H9 (cell line): ENCODE measurements at regions not wholly inside any gene's neighbourhood (a gene's known extent, or its start where the extent isn't known, plus 50 kb on each side); places are given as distances from the start of the nearest gene placed in this dataset.

ENCODE experiments used
- DNase-seq: peaks from one replicate; pipeline ENCODE4 v3.0.0-alpha.2; 2017
- H2AFZ ChIP-seq: one replicate; pipeline ENCODE4 v1.6.1; 2013; ENCODE audit warnings: mild to moderate bottlenecking, low read length, control low read depth, moderate library complexity
- H2AK5ac ChIP-seq: 2 replicates; pipeline ENCODE4 v1.6.1; 2013; ENCODE audit warnings: low read length, control low read depth, mixed read lengths; ENCODE audit not compliant: insufficient read length
- H2BK120ac ChIP-seq: one replicate; pipeline ENCODE4 v1.6.1; 2013; ENCODE audit warnings: low read depth, mild to moderate bottlenecking, low read length, control low read depth, inconsistent platforms; ENCODE audit not compliant: poor library complexity, severe bottlenecking
- H2BK12ac ChIP-seq: 2 replicates; pipeline ENCODE4 v1.6.1; 2013; ENCODE audit warnings: low read length, control low read depth, mixed read lengths, low read depth; ENCODE audit not compliant: insufficient read length
- H2BK15ac ChIP-seq: 2 replicates; pipeline ENCODE4 v1.6.1; 2013; ENCODE audit warnings: low read depth, low read length, control low read depth
- H2BK20ac ChIP-seq: one replicate; pipeline ENCODE4 v1.6.1; 2013; ENCODE audit warnings: low read depth, mild to moderate bottlenecking, low read length, control low read depth, inconsistent platforms; ENCODE audit not compliant: poor library complexity, severe bottlenecking
- H2BK5ac ChIP-seq: 2 replicates; pipeline ENCODE4 v1.6.1; 2013; ENCODE audit warnings: low read length, control low read depth, mixed read lengths; ENCODE audit not compliant: insufficient read length
- H3K14ac ChIP-seq: 2 replicates; pipeline ENCODE4 v1.6.1; 2013; ENCODE audit warnings: low read length, control low read depth; ENCODE audit not compliant: insufficient read depth
- H3K18ac ChIP-seq: 2 replicates; pipeline ENCODE4 v1.6.1; 2013; ENCODE audit warnings: low read depth, mild to moderate bottlenecking, mixed read lengths, low read length, control low read depth; ENCODE audit not compliant: insufficient read length
- H3K23ac ChIP-seq: 2 replicates; pipeline ENCODE4 v1.6.1; 2013; ENCODE audit warnings: low read length, control low read depth, mixed read lengths, low read depth; ENCODE audit not compliant: insufficient read length
- H3K23me2 ChIP-seq: 2 replicates; pipeline ENCODE4 v1.6.1; 2013; ENCODE audit warnings: low read depth, mild to moderate bottlenecking, mixed read lengths, low read length, control low read depth; ENCODE audit not compliant: insufficient read length, poor library complexity, severe bottlenecking
- H3K27ac ChIP-seq: 2 replicates; pipeline ENCODE4 v1.5.1; 2013; ENCODE audit warnings: low read length, control low read depth, mixed read lengths, low read depth; ENCODE audit not compliant: insufficient read length
- H3K27me3 ChIP-seq: 2 replicates; pipeline ENCODE4 v1.6.1; 2013; ENCODE audit warnings: low read length, control low read depth, inconsistent platforms; ENCODE audit not compliant: insufficient read depth
- H3K4ac ChIP-seq: 2 replicates; pipeline ENCODE4 v1.6.1; 2013; ENCODE audit warnings: low read depth, mild to moderate bottlenecking, control low read depth, inconsistent platforms, low read length, moderate library complexity
- H3K4me1 ChIP-seq: 2 replicates; pipeline ENCODE4 v1.6.1; 2013; ENCODE audit warnings: low read length, control low read depth, inconsistent platforms; ENCODE audit not compliant: insufficient read depth
- H3K4me2 ChIP-seq: 2 replicates; pipeline ENCODE4 v1.6.1; 2013; ENCODE audit warnings: low read length, control low read depth, mixed read lengths; ENCODE audit not compliant: insufficient read length, insufficient read depth
- H3K56ac ChIP-seq: 2 replicates; pipeline ENCODE4 v1.6.1; 2013; ENCODE audit warnings: low read depth, mild to moderate bottlenecking, mixed read lengths, low read length, control low read depth; ENCODE audit not compliant: insufficient read length
- H3K79me1 ChIP-seq: 2 replicates; pipeline ENCODE4 v1.6.1; 2013; ENCODE audit warnings: low read depth, mild to moderate bottlenecking, moderate library complexity, low read length, control low read depth, inconsistent platforms; ENCODE audit not compliant: insufficient read depth, poor library complexity, severe bottlenecking
- H3K79me2 ChIP-seq: 2 replicates; pipeline ENCODE4 v1.6.1; 2013; ENCODE audit warnings: low read length, control low read depth, inconsistent platforms; ENCODE audit not compliant: insufficient read depth
- H3K9ac ChIP-seq: 2 replicates; pipeline ENCODE4 v1.6.1; 2013; ENCODE audit warnings: low read length, control low read depth, mixed read lengths; ENCODE audit not compliant: insufficient read length; ENCODE audit errors: extremely low read depth
- H3K9me3 ChIP-seq: one replicate; pipeline ENCODE4 v1.6.1; 2013; ENCODE audit warnings: low read depth, low read length, inconsistent platforms; ENCODE audit not compliant: control insufficient read depth
- H3T11ph ChIP-seq: one replicate; pipeline ENCODE4 v1.6.1; 2013; ENCODE audit warnings: mild to moderate bottlenecking, low read length, control low read depth, inconsistent platforms
- H4K20me1 ChIP-seq: one replicate; pipeline ENCODE4 v1.6.1; 2013; ENCODE audit not compliant: control insufficient read depth, insufficient read length, insufficient read depth
- H4K5ac ChIP-seq: 2 replicates; pipeline ENCODE4 v1.6.1; 2013; ENCODE audit warnings: low read depth, mild to moderate bottlenecking, mixed read lengths, low read length, control low read depth; ENCODE audit not compliant: insufficient read length
- H4K8ac ChIP-seq: replicated peaks from 2 replicates; pipeline ENCODE4 v1.6.1; 2013; ENCODE audit warnings: low read length, control low read depth, mixed read lengths, low read depth; ENCODE audit not compliant: insufficient read length
- H4K91ac ChIP-seq: 2 replicates; pipeline ENCODE4 v1.6.1; 2013; ENCODE audit warnings: low read depth, mild to moderate bottlenecking, moderate library complexity, mixed read lengths, low read length, control low read depth; ENCODE audit not compliant: insufficient read length
- H3K27ac Mint-ChIP-seq, 3 experiments: 2 replicates in 2 of 3; 3 replicates in 1 of 3; pipeline ENCODE4 v1.8.0; 2020 to 2021; ENCODE audit warnings: mixed read lengths in 3 of 3, mild to moderate bottlenecking in 1 of 3, moderate library complexity in 1 of 3
- H3K27me3 Mint-ChIP-seq: 2 replicates; pipeline ENCODE4 v1.8.0; 2021; ENCODE audit warnings: low read depth, mild to moderate bottlenecking, moderate library complexity, mixed read lengths
- H3K36me3 Mint-ChIP-seq, 3 experiments: 2 replicates in 2 of 3; 3 replicates in 1 of 3; pipeline ENCODE4 v1.8.0; 2020 to 2021; ENCODE audit warnings: low read depth in 3 of 3, mixed read lengths in 3 of 3; ENCODE audit not compliant: insufficient read depth in 1 of 3
- H3K4me1 Mint-ChIP-seq, 2 experiments: 2 replicates each; pipeline ENCODE4 v1.8.0; 2020; ENCODE audit warnings: mixed read lengths in 2 of 2
- H3K4me3 Mint-ChIP-seq, 2 experiments: 2 replicates in 1 of 2; 3 replicates in 1 of 2; pipeline ENCODE4 v1.8.0; 2020 to 2021; ENCODE audit warnings: mild to moderate bottlenecking in 2 of 2, mixed read lengths in 2 of 2, moderate library complexity in 1 of 2
- H3K9me3 Mint-ChIP-seq, 2 experiments: 2 replicates in 1 of 2; 3 replicates in 1 of 2; pipeline ENCODE4 v1.8.0; 2020; ENCODE audit warnings: mild to moderate bottlenecking in 2 of 2, mixed read lengths in 2 of 2, moderate library complexity in 1 of 2
- WGBS: extraction: QIAGEN DNeasy Blood & Tissue Kit; methylation state at CpG from one replicate; pipeline ENCODE4 v1.1.7; 2013; ENCODE audit warnings: missing lambda C conversion rate, low lambda C conversion rate, mixed read lengths; ENCODE audit not compliant: insufficient read length; ENCODE audit errors: extremely low coverage; 5-methylcytosine and 5-hydroxymethylcytosine counted together
- TF ChIP-seq, protein P1 (sequence below): fragments of 200-600 bp; sonication (generic); conservative IDR thresholded peaks from 3 replicates; pipeline ENCODE4 v1.8.0; 2021; ENCODE audit warnings: antibody characterized with exemption, mild to moderate bottlenecking

DNA sequence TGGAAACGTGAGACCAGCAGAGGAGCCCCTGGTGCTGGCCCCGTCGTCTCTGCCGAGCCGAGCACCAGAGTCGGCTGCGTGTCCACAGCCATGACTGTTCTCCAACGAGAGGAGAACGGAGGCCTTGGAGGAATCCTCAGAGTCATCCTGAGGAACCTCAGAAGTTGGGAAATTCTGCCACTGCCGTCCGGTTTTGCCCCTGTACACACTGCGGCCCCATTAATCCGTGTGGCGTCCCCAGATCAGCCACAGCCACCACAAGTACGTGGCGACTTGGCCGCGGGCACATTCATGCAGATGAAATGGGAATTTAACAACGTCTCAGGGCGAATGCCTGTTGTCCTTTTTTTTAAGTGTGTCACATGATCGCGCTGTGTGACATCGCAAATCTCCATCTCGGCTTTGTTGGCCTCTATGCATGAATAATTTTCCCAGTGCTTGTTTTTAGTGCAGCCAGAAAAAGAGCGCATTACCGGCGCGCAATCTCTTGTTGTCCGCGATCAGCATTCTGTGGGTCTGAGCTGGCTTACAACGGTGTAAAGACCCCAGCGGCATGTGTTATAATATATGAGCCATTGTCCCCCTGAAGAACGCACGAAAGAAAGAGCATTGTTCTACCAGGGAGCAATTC, 323.0 kb upstream of the IRX4 start:
- Histone ChIP-seq H3K23ac (no peak overlapping the region), H2BK5ac (no peak overlapping the region), H3K9me3 (no peaks in the 10 kb centered on the region), H3K79me1 (no peaks in the 10 kb centered on the region), H3K23me2 (no peaks in the 10 kb centered on the region), H2BK20ac (no peak overlapping the region), H4K8ac (no peak overlapping the region), H3K4ac (no peak overlapping the region), H4K20me1 (no peaks in the 10 kb centered on the region), H4K5ac (no peak overlapping the region), H2BK12ac (no peak overlapping the region), H3K4me1 (peaks cover 4% of the 10 kb centered on the region; the same call in 1 of the 2 replicates), H2AK5ac (no peak overlapping the region), H3K4me2 (no peak overlapping the region), H2BK15ac (no peak overlapping the region), H3T11ph (no peak overlapping the region), H3K18ac (no peak overlapping the region), H3K27me3 (no peaks in the 10 kb centered on the region), H3K14ac (no peak overlapping the region), H3K9ac (no peak overlapping the region), H3K79me2 (no peaks in the 10 kb centered on the region), H3K27ac (no peak overlapping the region), H4K91ac (no peak overlapping the region), H2BK120ac (no peak overlapping the region), H2AFZ (no peak overlapping the region), H3K56ac (no peak overlapping the region)
- Mint-ChIP-seq H3K4me1 (peaks cover 30 to 46% of the 10 kb centered on the region in 2 experiments), H3K27me3 (peaks cover 1% of the 10 kb centered on the region; the same call in 1 of the 2 replicates), H3K4me3 (no peak overlapping the region), H3K9me3 (no peaks in the 10 kb centered on the region), H3K27ac (no peak overlapping the region), H3K36me3 (peaks cover 0 to 2% (median 0%) of the 10 kb centered on the region in 3 experiments; a peak in 1 of 7 replicates)
- no peak for DNase-seq
- no CpG with 5 or more reads among the region's 34 CpGs for WGBS
- TF ChIP-seq, protein P1, sequence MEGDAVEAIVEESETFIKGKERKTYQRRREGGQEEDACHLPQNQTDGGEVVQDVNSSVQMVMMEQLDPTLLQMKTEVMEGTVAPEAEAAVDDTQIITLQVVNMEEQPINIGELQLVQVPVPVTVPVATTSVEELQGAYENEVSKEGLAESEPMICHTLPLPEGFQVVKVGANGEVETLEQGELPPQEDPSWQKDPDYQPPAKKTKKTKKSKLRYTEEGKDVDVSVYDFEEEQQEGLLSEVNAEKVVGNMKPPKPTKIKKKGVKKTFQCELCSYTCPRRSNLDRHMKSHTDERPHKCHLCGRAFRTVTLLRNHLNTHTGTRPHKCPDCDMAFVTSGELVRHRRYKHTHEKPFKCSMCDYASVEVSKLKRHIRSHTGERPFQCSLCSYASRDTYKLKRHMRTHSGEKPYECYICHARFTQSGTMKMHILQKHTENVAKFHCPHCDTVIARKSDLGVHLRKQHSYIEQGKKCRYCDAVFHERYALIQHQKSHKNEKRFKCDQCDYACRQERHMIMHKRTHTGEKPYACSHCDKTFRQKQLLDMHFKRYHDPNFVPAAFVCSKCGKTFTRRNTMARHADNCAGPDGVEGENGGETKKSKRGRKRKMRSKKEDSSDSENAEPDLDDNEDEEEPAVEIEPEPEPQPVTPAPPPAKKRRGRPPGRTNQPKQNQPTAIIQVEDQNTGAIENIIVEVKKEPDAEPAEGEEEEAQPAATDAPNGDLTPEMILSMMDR, result no peak
